K562 (cell line): ENCODE measurements at regions not wholly inside any gene's neighbourhood (a gene's known extent, or its start where the extent isn't known, plus 50 kb on each side); places are given as distances from the start of the nearest gene placed in this dataset.

Source experiments
- ATAC-seq: fragments of 200-7000 bp; cut with Tn5 transposase; 3 replicates; pipeline ENCODE4 v1.9.1; 2020; ENCODE audit warnings: moderate library complexity
- BruUV-seq: library from RNA; stranded (reverse); fragments of 400-500 nt; replicated peaks from 2 replicates; lab custom pipeline; 2021; lab: Mats Ljungman, UMichigan
- CTCF ChIA-PET: fragments of 300-600 bp; formaldehyde crosslinking; extraction: SDS; loops from one replicate; lab custom pipeline; 2021; ENCODE audit warnings: low intra/inter-chr PET ratio; lab: Yijun Ruan, JAX
- POLR2A ChIA-PET: fragments of 300-600, 350-650 bp; sonication (Branson Sonifier 250); formaldehyde crosslinking; extraction: SDS; loops from one replicate; lab custom pipeline; 2021; ENCODE audit warnings: antibody characterized with exemption, inconsistent platforms; lab: Yijun Ruan, JAX
- DNase-seq, 4 experiments: peaks; one replicate each; pipeline versions ENCODE4 v3.0.0 to v3.0.0-alpha.2; 2011 to 2018; ENCODE audit warnings: low spot score in 3 of 4, mixed read lengths in 3 of 4; ENCODE audit errors: extremely low read depth in 1 of 4
- FAIRE-seq: peaks from 2 replicates; lab custom pipeline; 2011; peaks lifted over from hg19 to GRCh38; lab: Jason Lieb, UNC
- H2AFZ ChIP-seq: 2 replicates; pipeline ENCODE4 v1.6.0; 2011; ENCODE audit warnings: low read depth, low read length, control low read depth, inconsistent platforms
- H3K27ac ChIP-seq: fragments of 200-600 bp; 3 replicates; pipeline ENCODE4 v1.8.0; 2011; ENCODE audit warnings: low read depth, mild to moderate bottlenecking, control low read depth, inconsistent platforms, low read length, moderate library complexity, mixed read lengths; ENCODE audit errors: extremely low read depth
- H3K27me3 ChIP-seq, 2 experiments: fragments of 300-600 bp in 1 of 2; 2 replicates in 1 of 2; 3 replicates in 1 of 2; pipeline versions ENCODE4 v1.6.0 to v1.8.0; 2011; ENCODE audit warnings: inconsistent platforms in 2 of 2, low read length in 2 of 2, mild to moderate bottlenecking in 1 of 2, mixed read lengths in 1 of 2, moderate library complexity in 1 of 2; ENCODE audit not compliant: control insufficient read depth in 2 of 2, insufficient read depth in 2 of 2
- H3K36me3 ChIP-seq: fragments of 300-600 bp; 3 replicates; pipeline ENCODE4 v1.8.0; 2011; ENCODE audit warnings: mild to moderate bottlenecking, low read length, inconsistent platforms; ENCODE audit not compliant: control insufficient read depth, insufficient read depth
- H3K4me1 ChIP-seq, 2 experiments: fragments of 200-600 bp in 1 of 2; replicated peaks in 1 of 2; 2 replicates in 1 of 2; 3 replicates in 1 of 2; pipeline versions ENCODE4 v1.5.1 to v1.8.0; 2011; ENCODE audit warnings: inconsistent platforms in 2 of 2, low read length in 2 of 2, mild to moderate bottlenecking in 1 of 2, mixed read lengths in 1 of 2, moderate library complexity in 1 of 2; ENCODE audit not compliant: control insufficient read depth in 2 of 2, insufficient read depth in 2 of 2
- H3K4me2 ChIP-seq: 2 replicates; pipeline ENCODE4 v1.6.1; 2011; ENCODE audit warnings: low read length, control low read depth, inconsistent platforms, mixed read lengths; ENCODE audit not compliant: insufficient read depth
- H3K4me3 ChIP-seq: fragments of 200-600 bp; sonication (generic), shearing (Covaris generic); 2 replicates; pipeline ENCODE4 v1.5.1; 2016; ENCODE audit warnings: control low read depth, inconsistent platforms
- H3K79me2 ChIP-seq: fragments of 200-600 bp; 3 replicates; pipeline ENCODE4 v1.8.0; 2011; ENCODE audit warnings: low read length, inconsistent platforms; ENCODE audit not compliant: control insufficient read depth, insufficient read depth
- H3K9ac ChIP-seq, 2 experiments: 2 replicates each; pipeline versions ENCODE4 v1.6.0 to v1.6.1; 2011; ENCODE audit warnings: low read depth in 2 of 2, low read length in 2 of 2, control low read depth in 1 of 2, inconsistent platforms in 1 of 2, mild to moderate bottlenecking in 1 of 2, mixed read lengths in 1 of 2; ENCODE audit not compliant: insufficient read depth in 1 of 2
- H3K9me1 ChIP-seq: one replicate; pipeline ENCODE4 v1.6.0; 2011; ENCODE audit warnings: inconsistent platforms, mild to moderate bottlenecking, low read length, moderate library complexity; ENCODE audit not compliant: control insufficient read depth, insufficient read depth
- H3K9me3 ChIP-seq: replicated peaks from 2 replicates; pipeline ENCODE4 v1.5.1; 2011; ENCODE audit warnings: low read depth, low read length, inconsistent platforms; ENCODE audit not compliant: control insufficient read depth, insufficient read depth
- H4K20me1 ChIP-seq: replicated peaks from 2 replicates; pipeline ENCODE4 v1.6.1; 2011; ENCODE audit warnings: low read length, inconsistent platforms, mixed read lengths; ENCODE audit not compliant: control insufficient read depth, insufficient read depth
- ETV6 ChIP-seq, 3 experiments: fragments of 150-350 bp in 1 of 3; sonication (generic) in 1 of 3; formaldehyde crosslinking in 1 of 3; IDR thresholded peaks; 2 replicates each; pipeline versions ENCODE4 v1.6.1 to v1.8.0; 2014 to 2022; ENCODE audit warnings: borderline replicate concordance in 2 of 3, low read depth in 2 of 3, antibody characterized with exemption in 1 of 3, low read length in 1 of 3, mild to moderate bottlenecking in 1 of 3, missing genetic modification reagents in 1 of 3
- WGBS: fragments of 100-300 bp; shearing (Covaris generic); methylation state at CpG from one replicate; pipeline ENCODE4 v1.1.6; 2016; ENCODE audit warnings: low coverage, mixed read lengths; ENCODE audit not compliant: insufficient coverage; ENCODE audit errors: missing lambda C conversion rate; 5-methylcytosine and 5-hydroxymethylcytosine counted together
- in situ Hi-C: fragments of 300-500 bp; cut with MboI; formaldehyde crosslinking; loops from 4 replicates; pipeline ENCODE4 v1.15.0; 2018; ENCODE audit warnings: inconsistent platforms, mixed read lengths
- intact Hi-C: fragments of 100-400 bp; cut with micrococcal nuclease; formaldehyde crosslinking; loops from 2 replicates; pipeline ENCODE4 v1.14.2; 2022
- TF ChIP-seq, protein P1 (sequence below), 2 experiments: fragments of 450-650 bp; formaldehyde crosslinking in 1 of 2; IDR thresholded peaks; 2 replicates each; pipeline versions ENCODE4 v1.4.0 to v1.6.1; 2014 to 2020; ENCODE audit warnings: mild to moderate bottlenecking in 2 of 2, borderline replicate concordance in 1 of 2, low read depth in 1 of 2

DNA sequence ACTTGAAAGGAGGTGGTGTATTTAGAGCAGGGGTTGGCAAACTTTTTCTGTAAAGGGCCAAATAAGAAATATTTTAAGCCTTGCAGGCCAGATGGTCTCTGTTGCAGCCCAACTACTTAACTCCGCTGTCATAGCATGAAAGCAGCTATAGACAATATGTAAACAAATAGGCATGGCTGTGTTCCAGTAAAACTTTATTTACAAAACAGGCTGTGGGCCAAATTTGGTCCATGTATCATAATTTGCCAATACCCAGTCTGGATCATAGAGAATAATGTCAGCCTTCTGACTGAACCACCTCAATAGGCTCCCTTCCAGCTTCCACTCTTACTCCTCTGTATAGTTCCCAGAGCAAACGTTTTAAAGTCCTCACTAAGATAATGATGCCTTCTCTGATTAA is 638.8 kb upstream of the CFAP20DC start:
- H3K27ac ChIP-seq: no peak overlapping the region
- ChIA-PET CTCF (no interaction called here), POLR2A (no interaction called here)
- no peaks in the 10 kb centered on the region for H3K36me3 ChIP-seq
- no peaks in the 10 kb centered on the region for H3K79me2 ChIP-seq
- H3K9me3 ChIP-seq: no peaks in the 10 kb centered on the region
- no peak for DNase-seq
- TF ChIP-seq, protein P1, sequence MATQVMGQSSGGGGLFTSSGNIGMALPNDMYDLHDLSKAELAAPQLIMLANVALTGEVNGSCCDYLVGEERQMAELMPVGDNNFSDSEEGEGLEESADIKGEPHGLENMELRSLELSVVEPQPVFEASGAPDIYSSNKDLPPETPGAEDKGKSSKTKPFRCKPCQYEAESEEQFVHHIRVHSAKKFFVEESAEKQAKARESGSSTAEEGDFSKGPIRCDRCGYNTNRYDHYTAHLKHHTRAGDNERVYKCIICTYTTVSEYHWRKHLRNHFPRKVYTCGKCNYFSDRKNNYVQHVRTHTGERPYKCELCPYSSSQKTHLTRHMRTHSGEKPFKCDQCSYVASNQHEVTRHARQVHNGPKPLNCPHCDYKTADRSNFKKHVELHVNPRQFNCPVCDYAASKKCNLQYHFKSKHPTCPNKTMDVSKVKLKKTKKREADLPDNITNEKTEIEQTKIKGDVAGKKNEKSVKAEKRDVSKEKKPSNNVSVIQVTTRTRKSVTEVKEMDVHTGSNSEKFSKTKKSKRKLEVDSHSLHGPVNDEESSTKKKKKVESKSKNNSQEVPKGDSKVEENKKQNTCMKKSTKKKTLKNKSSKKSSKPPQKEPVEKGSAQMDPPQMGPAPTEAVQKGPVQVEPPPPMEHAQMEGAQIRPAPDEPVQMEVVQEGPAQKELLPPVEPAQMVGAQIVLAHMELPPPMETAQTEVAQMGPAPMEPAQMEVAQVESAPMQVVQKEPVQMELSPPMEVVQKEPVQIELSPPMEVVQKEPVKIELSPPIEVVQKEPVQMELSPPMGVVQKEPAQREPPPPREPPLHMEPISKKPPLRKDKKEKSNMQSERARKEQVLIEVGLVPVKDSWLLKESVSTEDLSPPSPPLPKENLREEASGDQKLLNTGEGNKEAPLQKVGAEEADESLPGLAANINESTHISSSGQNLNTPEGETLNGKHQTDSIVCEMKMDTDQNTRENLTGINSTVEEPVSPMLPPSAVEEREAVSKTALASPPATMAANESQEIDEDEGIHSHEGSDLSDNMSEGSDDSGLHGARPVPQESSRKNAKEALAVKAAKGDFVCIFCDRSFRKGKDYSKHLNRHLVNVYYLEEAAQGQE (IDR thresholded peaks at IDR 0.05; ENCODE audit: borderline replicate concordance): no peak
- TF ChIP-seq, protein P1 (CRISPR knock-in tag; IDR thresholded peaks at IDR 0.05; ENCODE audit: low read depth): no peak
- no peak for TF ChIP-seq ETV6 (IDR thresholded peaks at IDR 0.05; ENCODE audit: borderline replicate concordance in 1 of 2, low read depth in 2 of 2, low read length in 1 of 2)
- TF ChIP-seq ETV6 (CRISPR knock-in tag; IDR thresholded peaks at IDR 0.05; ENCODE audit: borderline replicate concordance): no peak
- H3K9me1 ChIP-seq: no peaks in the 10 kb centered on the region
- H3K27me3 ChIP-seq: no peaks in the 10 kb centered on the region
- H3K4me3 ChIP-seq: no peak overlapping the region
- no peaks in the 10 kb centered on the region for H4K20me1 ChIP-seq
- no peak for FAIRE-seq
- 0% methylated on average over 2 of the region's 2 CpGs for WGBS
- no peak for ATAC-seq
- no peak overlapping the region for H3K9ac ChIP-seq
- BruUV-seq: no TSS peak
- in situ Hi-C loops: no loop called here
- H3K4me2 ChIP-seq: no peak overlapping the region
- intact Hi-C loops: no loop called here
- H3K4me1 ChIP-seq: no peaks in the 10 kb centered on the region
- H2AFZ ChIP-seq: no peak overlapping the region
